ENCODE measurements at regions not wholly inside any gene's neighbourhood (a gene's known extent, or its start where the extent isn't known, plus 50 kb on each side); places are given as distances from the start of the nearest gene placed in this dataset.
A peak's percentile ranks its signal among the peaks of the same experiment; 100 is the strongest.

- no peaks in the 10 kb centered on the region for H3K27me3 ChIP-seq
- no peaks in the 10 kb centered on the region for H3K9me3 ChIP-seq
- 79 to 90% methylated on average over 2 of the region's 2 CpGs for WGBS, 2 donors
- H3K36me3 ChIP-seq = no peaks in the 10 kb centered on the region
- peak in 1 of 2 donors; percentile 13 for DNase-seq
- intact Hi-C loops (cut with DNase I) = no loop called here
- peak overlapping the region in 2 of 3 donors; percentile 5 to 14 for H3K27ac ChIP-seq
- H3K4me1 ChIP-seq = peaks cover 29 to 37% of the 10 kb centered on the region in 2 donors
- TF ChIP-seq CTCF (IDR thresholded peaks at IDR 0.05) = no peak
- TF ChIP-seq POLR2A (IDR thresholded peaks at IDR 0.05) = no peak
- no peak overlapping the region for H3K4me3 ChIP-seq (replicated peaks in 1 of 3)
Observed at GRCh38 chr9:2493109-2493508, 128.5 kb upstream of the VLDLR start.

- Histone ChIP-seq H3K9me3 (no peaks in the 10 kb centered on the region), H3K4me3 (replicated peaks in 1 of 3) (no peak overlapping the region), H3K27ac (peak overlapping the region; percentile 5 to 78 (median 14)), H3K36me3 (no peaks in the 10 kb centered on the region), H3K27me3 (no peaks in the 10 kb centered on the region), H3K4me1 (peaks cover 29 to 37% of the 10 kb centered on the region in 2 donors)
- TF ChIP-seq CTCF (IDR thresholded peaks at IDR 0.05) = no peak
- TF ChIP-seq POLR2A (IDR thresholded peaks at IDR 0.05) = no peak
- intact Hi-C loops (cut with DNase I) = no loop called here
- DNase-seq = no peak
- 64 to 80% methylated on average over 3 of the region's 3 CpGs for WGBS, 2 donors
Observed at GRCh38 chr9:2493529-2493928, 128.1 kb upstream of the VLDLR start.

- H3K4me3 ChIP-seq (replicated peaks in 1 of 3) = no peak overlapping the region
- WGBS, 2 donors = 89 to 95% methylated on average over 2 of the region's 2 CpGs
- peak overlapping the region; percentile 72 to 78 (median 78) for H3K27ac ChIP-seq
- peaks cover 29 to 37% of the 10 kb centered on the region in 2 donors for H3K4me1 ChIP-seq
- no peaks in the 10 kb centered on the region for H3K27me3 ChIP-seq
- DNase-seq = no peak
- no peak for TF ChIP-seq POLR2A (IDR thresholded peaks at IDR 0.05)
- no peak for TF ChIP-seq CTCF (IDR thresholded peaks at IDR 0.05)
- H3K36me3 ChIP-seq = no peaks in the 10 kb centered on the region
- H3K9me3 ChIP-seq = no peaks in the 10 kb centered on the region
- intact Hi-C loops (cut with DNase I) = no loop called here
Observed at GRCh38 chr9:2494562-2494961, 127.0 kb upstream of the VLDLR start.

- Histone ChIP-seq H3K36me3 (no peaks in the 10 kb centered on the region), H3K27me3 (no peaks in the 10 kb centered on the region), H3K4me3 (replicated peaks in 1 of 3) (no peak overlapping the region), H3K9me3 (no peaks in the 10 kb centered on the region), H3K4me1 (peaks cover 29 to 37% of the 10 kb centered on the region in 2 donors), H3K27ac (peak overlapping the region; percentile 78 to 84 (median 78))
- intact Hi-C loops (cut with DNase I) = no loop called here
- peak in 1 of 2 donors; percentile 16 for TF ChIP-seq POLR2A (IDR thresholded peaks at IDR 0.05)
- TF ChIP-seq CTCF (IDR thresholded peaks at IDR 0.05) = no peak
- DNase-seq = peak; percentile 81 to 91
- 32 to 36% methylated on average over 3 of the region's 3 CpGs for WGBS, 2 donors
Observed at GRCh38 chr9:2495221-2496005, 126.2 kb upstream of the VLDLR start.

GRCh38 chr9:2496169-2496568 is 125.4 kb upstream of the VLDLR start:
- H3K4me3 ChIP-seq (replicated peaks in 1 of 3) = no peak overlapping the region
- no peaks in the 10 kb centered on the region for H3K27me3 ChIP-seq
- H3K27ac ChIP-seq = peak overlapping the region; percentile 78 to 84 (median 78)
- intact Hi-C loops (cut with DNase I) = no loop called here
- WGBS, 2 donors = 62 to 80% methylated on average over 5 of the region's 5 CpGs
- TF ChIP-seq POLR2A (IDR thresholded peaks at IDR 0.05) (no peak), CTCF (IDR thresholded peaks at IDR 0.05) (no peak)
- H3K36me3 ChIP-seq = no peaks in the 10 kb centered on the region
- H3K9me3 ChIP-seq = no peaks in the 10 kb centered on the region
- H3K4me1 ChIP-seq = peaks cover 29 to 37% of the 10 kb centered on the region in 2 donors
- peak in 1 of 2 donors; percentile 41 for DNase-seq
